ENCODE measurements at regions not wholly inside any gene's neighbourhood (a gene's known extent, or its start where the extent isn't known, plus 50 kb on each side); places are given as distances from the start of the nearest gene placed in this dataset.

- ChIA-PET CTCF (no interaction called here), POLR2A (no interaction called here), RAD21 (ENCODE audit: low non-redundant PET in 1 of 2, low total read pairs in 2 of 2, uncharacterized antibody in 2 of 2, unreplicated experiment in 2 of 2) (no interaction called here)
- no peaks in the 10 kb centered on the region for H3K36me3 ChIP-seq (ENCODE audit: control insufficient read depth in 1 of 2, insufficient read depth in 2 of 2, low read length in 2 of 2)
- no peak overlapping the region for H3K9ac ChIP-seq (ENCODE audit: low read length)
- H3K27ac ChIP-seq (ENCODE audit: low read depth, low read length) = no peak overlapping the region
- TF ChIP-seq TCF7L2 (IDR thresholded peaks at IDR 0.05; ENCODE audit: borderline replicate concordance, extremely low read depth, insufficient read depth, insufficient read length) = no peak
- no peak for TF ChIP-seq YY1 (IDR thresholded peaks at IDR 0.05; ENCODE audit: extremely low read depth, insufficient replicate concordance, low read depth, low read length)
- no peak for TF ChIP-seq JUND (IDR thresholded peaks at IDR 0.05)
- no peak for TF ChIP-seq POLR2AphosphoS5 (IDR thresholded peaks at IDR 0.05; ENCODE audit: low read depth, low read length)
- H3K27me3 ChIP-seq (ENCODE audit: insufficient read depth, low read length) = no peaks in the 10 kb centered on the region
- no peak overlapping the region for H2AFZ ChIP-seq (ENCODE audit: low read depth, low read length, poor library complexity, severe bottlenecking)
- no peak overlapping the region for H3K4me2 ChIP-seq (ENCODE audit: low read length)
- DNase-seq (ENCODE audit: low read depth, low spot score) = no peak
- BruUV-seq (replicated peaks) = no TSS peak
- intact Hi-C loops (cut with micrococcal nuclease) = no loop called here
- H3K79me2 ChIP-seq (ENCODE audit: insufficient read depth, low read length) = no peaks in the 10 kb centered on the region
- H4K20me1 ChIP-seq (ENCODE audit: insufficient read depth) = no peaks in the 10 kb centered on the region
- H3K4me1 ChIP-seq (ENCODE audit: control insufficient read depth in 1 of 2, insufficient read depth in 2 of 2, low read length in 2 of 2) = no peaks in the 10 kb centered on the region
- no peak overlapping the region for H3K4me3 ChIP-seq (replicated peaks in 1 of 2; ENCODE audit: low read depth in 1 of 2, low read length in 2 of 2)
- no peaks in the 10 kb centered on the region for H3K9me2 ChIP-seq (ENCODE audit: insufficient read depth)
- no peaks in the 10 kb centered on the region for H3K9me3 ChIP-seq (ENCODE audit: control insufficient read depth in 1 of 2, insufficient read depth in 1 of 2, low read depth in 1 of 2, low read length in 2 of 2)
- ATAC-seq = no peak
These were observed 207.1 kb upstream of the HDAC9 start for GRCh38 chr7:18288322-18289037.

- Histone ChIP-seq H3K9me3 (ENCODE audit: control insufficient read depth in 1 of 2, insufficient read depth in 1 of 2, low read depth in 1 of 2, low read length in 2 of 2) (no peaks in the 10 kb centered on the region), H3K79me2 (ENCODE audit: insufficient read depth, low read length) (no peaks in the 10 kb centered on the region), H3K27ac (ENCODE audit: low read depth, low read length) (no peak overlapping the region), H3K4me1 (ENCODE audit: control insufficient read depth in 1 of 2, insufficient read depth in 2 of 2, low read length in 2 of 2) (no peaks in the 10 kb centered on the region), H3K9me2 (ENCODE audit: insufficient read depth) (no peaks in the 10 kb centered on the region), H3K4me2 (ENCODE audit: low read length) (no peak overlapping the region), H3K9ac (ENCODE audit: low read length) (no peak overlapping the region), H4K20me1 (ENCODE audit: insufficient read depth) (no peaks in the 10 kb centered on the region), H2AFZ (ENCODE audit: low read depth, low read length, poor library complexity, severe bottlenecking) (no peak overlapping the region), H3K27me3 (ENCODE audit: insufficient read depth, low read length) (no peaks in the 10 kb centered on the region), H3K36me3 (ENCODE audit: control insufficient read depth in 1 of 2, insufficient read depth in 2 of 2, low read length in 2 of 2) (no peaks in the 10 kb centered on the region), H3K4me3 (replicated peaks in 1 of 2; ENCODE audit: low read depth in 1 of 2, low read length in 2 of 2) (no peak overlapping the region)
- POLR2A ChIA-PET = no interaction called here
- TF ChIP-seq POLR2A (IDR thresholded peaks at IDR 0.05; ENCODE audit: borderline replicate concordance, extremely low read depth, insufficient read depth, insufficient read length) = no peak
- TF ChIP-seq ZFX (IDR thresholded peaks at IDR 0.05) = no peak
- no peak for TF ChIP-seq TCF7L2 (IDR thresholded peaks at IDR 0.05; ENCODE audit: borderline replicate concordance, extremely low read depth, insufficient read depth, insufficient read length)
- no TSS peak for BruUV-seq (replicated peaks)
- CTCF ChIA-PET = no interaction called here
- intact Hi-C loops (cut with micrococcal nuclease) = no loop called here
- no peak for DNase-seq (ENCODE audit: low read depth, low spot score)
- RAD21 ChIA-PET (ENCODE audit: low non-redundant PET in 1 of 2, low total read pairs in 2 of 2, uncharacterized antibody in 2 of 2, unreplicated experiment in 2 of 2) = no interaction called here
- ATAC-seq = no peak
These were observed 205.8 kb upstream of the HDAC9 start for GRCh38 chr7:18289788-18290187.
